ENCODE measurements at regions not wholly inside any gene's neighbourhood (a gene's known extent, or its start where the extent isn't known, plus 50 kb on each side); places are given as distances from the start of the nearest gene placed in this dataset.
A peak's percentile ranks its signal among the peaks of the same experiment; 100 is the strongest.

GRCh38 chr1:47705517-47706130, 267.8 kb downstream of the FOXD2 start:
- no peaks in the 10 kb centered on the region for H3K9me3 ChIP-seq (ENCODE audit: control insufficient read depth in 2 of 3, insufficient read depth in 1 of 3, low read length in 3 of 3)
- TF ChIP-seq CTCF (IDR thresholded peaks at IDR 0.05; ENCODE audit: borderline replicate concordance, extremely low read depth, insufficient read depth) = no peak
- no peaks in the 10 kb centered on the region for H3K36me3 ChIP-seq (ENCODE audit: control insufficient read depth in 2 of 3, insufficient read depth in 3 of 3, low read length in 3 of 3)
- H3K4me1 ChIP-seq (ENCODE audit: control insufficient read depth in 2 of 3, insufficient read depth in 2 of 3, low read depth in 1 of 3, low read length in 3 of 3) = peaks cover 0 to 8% (median 0%) of the 10 kb centered on the region in 3 donors
- H3K4me3 ChIP-seq (ENCODE audit: low read length in 3 of 3) = no peak overlapping the region
- no peak for FAIRE-seq
- no peak overlapping the region for H3K27ac ChIP-seq (ENCODE audit: low read depth in 2 of 2, low read length in 2 of 2)
- peaks cover 5% of the 10 kb centered on the region for H3K27me3 ChIP-seq (ENCODE audit: control insufficient read depth, insufficient read depth, low read length)
- H3K9ac ChIP-seq (ENCODE audit: low read length in 3 of 3) = no peak overlapping the region
- intact Hi-C loops (cut with DNase I) = loop anchor here (5.0 kb wide), 1 partner anchor 268 kb away; the partner anchor contains the start of gene FOXD2
- no peak for DNase-seq

GRCh38 chr1:47707503-47707902, 269.7 kb downstream of the FOXD2 start:
- H3K9me3 ChIP-seq (ENCODE audit: control insufficient read depth in 2 of 3, insufficient read depth in 1 of 3, low read length in 3 of 3) = no peaks in the 10 kb centered on the region
- peaks cover 8% of the 10 kb centered on the region for H3K27me3 ChIP-seq (ENCODE audit: control insufficient read depth, insufficient read depth, low read length)
- no peak for TF ChIP-seq CTCF (IDR thresholded peaks at IDR 0.05; ENCODE audit: borderline replicate concordance, extremely low read depth, insufficient read depth)
- no peak overlapping the region for H3K27ac ChIP-seq (ENCODE audit: low read depth in 2 of 2, low read length in 2 of 2)
- intact Hi-C loops (cut with DNase I) = loop anchor here (5.0 kb wide), 1 partner anchor 270 kb away; the partner anchor contains the start of gene FOXD2
- H3K4me1 ChIP-seq (ENCODE audit: control insufficient read depth in 2 of 3, insufficient read depth in 2 of 3, low read depth in 1 of 3, low read length in 3 of 3) = peaks cover 0 to 10% (median 0%) of the 10 kb centered on the region in 3 donors
- DNase-seq (peak in 1 of 5 donors; percentile 51), FAIRE-seq (no peak)
- H3K36me3 ChIP-seq (ENCODE audit: control insufficient read depth in 2 of 3, insufficient read depth in 3 of 3, low read length in 3 of 3) = no peaks in the 10 kb centered on the region
- H3K4me3 ChIP-seq (ENCODE audit: low read length in 3 of 3) = no peak overlapping the region
- H3K9ac ChIP-seq (ENCODE audit: low read length in 3 of 3) = no peak overlapping the region

GRCh38 chr1:47708019-47708535, 270.2 kb downstream of the FOXD2 start:
- Histone ChIP-seq H3K9ac (ENCODE audit: low read length in 3 of 3) (no peak overlapping the region), H3K4me1 (ENCODE audit: control insufficient read depth in 2 of 3, insufficient read depth in 2 of 3, low read depth in 1 of 3, low read length in 3 of 3) (peaks cover 0 to 10% (median 0%) of the 10 kb centered on the region in 3 donors), H3K27me3 (ENCODE audit: control insufficient read depth, insufficient read depth, low read length) (peaks cover 8% of the 10 kb centered on the region), H3K9me3 (ENCODE audit: control insufficient read depth in 2 of 3, insufficient read depth in 1 of 3, low read length in 3 of 3) (no peaks in the 10 kb centered on the region), H3K27ac (ENCODE audit: low read depth in 2 of 2, low read length in 2 of 2) (no peak overlapping the region), H3K4me3 (ENCODE audit: low read length in 3 of 3) (no peak overlapping the region), H3K36me3 (ENCODE audit: control insufficient read depth in 2 of 3, insufficient read depth in 3 of 3, low read length in 3 of 3) (no peaks in the 10 kb centered on the region)
- no peak for TF ChIP-seq CTCF (IDR thresholded peaks at IDR 0.05; ENCODE audit: borderline replicate concordance, extremely low read depth, insufficient read depth)
- intact Hi-C loops (cut with DNase I) = loop anchor here (5.0 kb wide), 1 partner anchor 271 kb away; the partner anchor contains the start of gene FOXD2
- DNase-seq = peak in 2 of 5 donors; percentile 47 to 54
- no peak for FAIRE-seq

Measured in kidney (tissue), 13 donors.